DND-41 (cell line): ENCODE measurements at regions not wholly inside any gene's neighbourhood (a gene's known extent, or its start where the extent isn't known, plus 50 kb on each side); places are given as distances from the start of the nearest gene placed in this dataset.

Experiments used
- ATAC-seq: fragments of 200-7000 bp; cut with Tn5 transposase; 3 replicates; pipeline ENCODE4 v1.9.1; 2021; ENCODE audit warnings: low read depth; ENCODE audit not compliant: insufficient read depth
- DNase-seq: peaks from one replicate; pipeline ENCODE4 v3.0.0-alpha.2; 2020
- H2AFZ ChIP-seq: 2 replicates; pipeline ENCODE4 v1.6.0; 2012; ENCODE audit warnings: low read depth, low read length
- H3K27ac ChIP-seq: 2 replicates; pipeline ENCODE4 v1.5.1; 2012; ENCODE audit warnings: low read length, inconsistent platforms
- H3K27me3 ChIP-seq: fragments of 200-600 bp; sonication (generic); 2 replicates; pipeline ENCODE4 v1.6.0; 2012; ENCODE audit warnings: low read length, mild to moderate bottlenecking, inconsistent platforms; ENCODE audit not compliant: insufficient read depth, poor library complexity
- H3K36me3 ChIP-seq: 2 replicates; pipeline ENCODE4 v1.5.1; 2012; ENCODE audit warnings: low read length, inconsistent platforms; ENCODE audit not compliant: insufficient read depth
- H3K4me1 ChIP-seq: 2 replicates; pipeline ENCODE4 v1.5.1; 2012; ENCODE audit warnings: mild to moderate bottlenecking, low read length; ENCODE audit not compliant: insufficient read depth
- H3K4me2 ChIP-seq: 2 replicates; pipeline ENCODE4 v1.6.0; 2012; ENCODE audit warnings: mild to moderate bottlenecking, moderate library complexity, low read length, inconsistent platforms; ENCODE audit not compliant: insufficient read depth
- H3K4me3 ChIP-seq, 2 experiments: fragments of 200-600 bp in 1 of 2; shearing (Covaris generic) in 1 of 2; 2 replicates each; pipeline ENCODE4 v1.5.1; 2012 to 2016; ENCODE audit warnings: inconsistent platforms in 2 of 2, low read length in 2 of 2, mild to moderate bottlenecking in 2 of 2, low read depth in 1 of 2, moderate library complexity in 1 of 2
- H3K79me2 ChIP-seq: 2 replicates; pipeline ENCODE4 v1.6.0; 2012; ENCODE audit warnings: low read length, inconsistent platforms; ENCODE audit not compliant: insufficient read depth
- H3K9ac ChIP-seq: 2 replicates; pipeline ENCODE4 v1.6.0; 2012; ENCODE audit warnings: low read depth, mild to moderate bottlenecking, inconsistent platforms, low read length, moderate library complexity
- H3K9me3 ChIP-seq: 2 replicates; pipeline ENCODE4 v1.5.1; 2012; ENCODE audit warnings: low read length, moderate library complexity, mild to moderate bottlenecking, inconsistent platforms; ENCODE audit not compliant: insufficient read depth, severe bottlenecking
- H4K20me1 ChIP-seq: 2 replicates; pipeline ENCODE4 v1.6.0; 2012; ENCODE audit warnings: low read length; ENCODE audit not compliant: insufficient read depth
- EZH2 ChIP-seq: IDR thresholded peaks from 3 replicates; pipeline ENCODE4 v1.6.1; 2012; ENCODE audit warnings: borderline replicate concordance, low read depth, mild to moderate bottlenecking, moderate library complexity, low read length, inconsistent platforms; ENCODE audit not compliant: severe bottlenecking
- TF ChIP-seq, protein P1 (sequence below): IDR thresholded peaks from 2 replicates; pipeline ENCODE4 v1.5.1; 2012; ENCODE audit warnings: borderline replicate concordance, low read length, moderate library complexity, mild to moderate bottlenecking; ENCODE audit not compliant: poor library complexity, severe bottlenecking; ENCODE audit errors: extremely low read depth

DNA sequence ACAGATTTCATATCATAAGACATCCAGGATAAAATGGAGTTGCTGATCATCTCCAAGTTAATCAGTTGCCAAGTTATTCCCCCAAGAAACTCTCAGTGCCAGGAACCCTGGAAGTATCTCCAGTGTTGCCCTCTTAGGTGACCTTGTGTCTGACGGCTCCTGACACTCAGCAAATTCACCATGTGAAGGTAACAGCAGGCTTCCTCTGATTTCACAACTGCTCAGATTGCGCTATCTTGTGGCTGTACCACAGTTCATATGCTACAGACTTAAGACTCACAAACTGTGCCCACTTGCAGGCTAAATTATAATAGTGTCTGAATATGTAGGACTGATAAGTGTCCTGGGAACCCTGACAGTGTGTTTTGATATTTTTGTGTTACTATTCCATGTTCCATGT, 186.6 kb upstream of the OPRM1 start:
- H3K9ac ChIP-seq, result no peak overlapping the region
- H3K4me2 ChIP-seq, result no peak overlapping the region
- no peaks in the 10 kb centered on the region for H4K20me1 ChIP-seq
- H3K27me3 ChIP-seq, result no peaks in the 10 kb centered on the region
- TF ChIP-seq, protein P1, sequence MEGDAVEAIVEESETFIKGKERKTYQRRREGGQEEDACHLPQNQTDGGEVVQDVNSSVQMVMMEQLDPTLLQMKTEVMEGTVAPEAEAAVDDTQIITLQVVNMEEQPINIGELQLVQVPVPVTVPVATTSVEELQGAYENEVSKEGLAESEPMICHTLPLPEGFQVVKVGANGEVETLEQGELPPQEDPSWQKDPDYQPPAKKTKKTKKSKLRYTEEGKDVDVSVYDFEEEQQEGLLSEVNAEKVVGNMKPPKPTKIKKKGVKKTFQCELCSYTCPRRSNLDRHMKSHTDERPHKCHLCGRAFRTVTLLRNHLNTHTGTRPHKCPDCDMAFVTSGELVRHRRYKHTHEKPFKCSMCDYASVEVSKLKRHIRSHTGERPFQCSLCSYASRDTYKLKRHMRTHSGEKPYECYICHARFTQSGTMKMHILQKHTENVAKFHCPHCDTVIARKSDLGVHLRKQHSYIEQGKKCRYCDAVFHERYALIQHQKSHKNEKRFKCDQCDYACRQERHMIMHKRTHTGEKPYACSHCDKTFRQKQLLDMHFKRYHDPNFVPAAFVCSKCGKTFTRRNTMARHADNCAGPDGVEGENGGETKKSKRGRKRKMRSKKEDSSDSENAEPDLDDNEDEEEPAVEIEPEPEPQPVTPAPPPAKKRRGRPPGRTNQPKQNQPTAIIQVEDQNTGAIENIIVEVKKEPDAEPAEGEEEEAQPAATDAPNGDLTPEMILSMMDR, result no peak
- TF ChIP-seq EZH2, result no peak
- no peak overlapping the region for H2AFZ ChIP-seq
- no peak overlapping the region for H3K4me3 ChIP-seq
- H3K36me3 ChIP-seq, result no peaks in the 10 kb centered on the region
- H3K9me3 ChIP-seq, result no peaks in the 10 kb centered on the region
- DNase-seq, result no peak
- no peak for ATAC-seq
- H3K27ac ChIP-seq, result no peak overlapping the region
- H3K4me1 ChIP-seq, result no peaks in the 10 kb centered on the region
- no peaks in the 10 kb centered on the region for H3K79me2 ChIP-seq

DNA sequence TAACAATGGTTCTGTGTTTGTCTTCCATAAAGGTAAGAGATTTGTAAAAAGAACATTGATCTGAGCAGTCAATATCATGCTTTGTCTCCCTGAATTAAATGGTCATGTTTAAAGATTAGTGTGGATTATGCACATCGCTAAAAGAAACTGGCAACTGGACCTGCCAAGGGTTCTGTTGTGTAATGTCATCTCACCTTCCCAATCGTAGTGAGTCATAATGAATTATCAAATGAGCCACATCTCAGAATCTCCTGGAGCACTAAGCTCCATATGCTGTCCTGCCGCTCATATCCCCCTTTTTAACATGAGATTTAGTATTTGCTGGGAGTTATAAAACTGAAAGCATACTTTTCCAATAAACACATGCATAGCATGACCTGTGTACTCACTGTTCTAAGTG, 187.0 kb upstream of the OPRM1 start:
- DNase-seq (no peak), ATAC-seq (no peak)
- TF ChIP-seq, protein P1, result no peak
- TF ChIP-seq EZH2, result no peak
- Histone ChIP-seq H3K9me3 (no peaks in the 10 kb centered on the region), H3K36me3 (no peaks in the 10 kb centered on the region), H3K27me3 (no peaks in the 10 kb centered on the region), H3K79me2 (no peaks in the 10 kb centered on the region), H4K20me1 (no peaks in the 10 kb centered on the region), H3K4me2 (no peak overlapping the region), H3K27ac (no peak overlapping the region), H2AFZ (no peak overlapping the region), H3K4me1 (no peaks in the 10 kb centered on the region), H3K4me3 (no peak overlapping the region), H3K9ac (no peak overlapping the region)

DNA sequence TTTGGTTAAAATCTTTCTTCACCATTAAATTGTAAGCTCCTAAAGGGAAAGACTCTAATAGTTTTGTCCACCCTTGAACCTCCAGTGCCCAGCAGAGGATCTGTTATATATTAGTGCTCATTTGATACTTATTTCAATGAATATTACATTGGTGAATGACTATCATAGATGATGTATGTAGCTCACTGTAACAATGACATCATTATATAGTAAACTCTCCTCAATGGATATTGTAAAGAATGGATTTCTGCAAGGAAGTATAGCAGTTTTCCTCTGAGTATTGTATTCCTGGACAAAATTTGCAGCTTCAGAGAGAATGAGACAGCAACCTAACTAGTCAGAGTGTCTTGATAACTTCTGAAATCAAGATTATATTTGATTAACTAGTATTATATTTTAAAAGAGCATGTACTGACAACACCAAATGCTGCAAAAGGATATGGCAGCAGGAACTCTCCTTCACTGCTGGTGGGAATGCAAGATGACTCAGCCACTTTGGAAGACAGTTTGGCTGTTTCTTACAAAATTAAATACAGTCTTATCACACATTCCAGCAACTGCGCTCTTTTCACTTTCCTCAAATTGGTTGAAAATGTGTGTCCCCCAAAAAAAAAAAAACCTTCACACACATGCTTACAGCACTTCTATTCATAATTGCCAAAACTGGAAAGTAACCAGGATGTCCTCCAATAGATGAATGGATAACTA, 189.8 kb upstream of the OPRM1 start:
- no peaks in the 10 kb centered on the region for H4K20me1 ChIP-seq
- H3K36me3 ChIP-seq, result no peaks in the 10 kb centered on the region
- no peak overlapping the region for H3K27ac ChIP-seq
- TF ChIP-seq, protein P1, result no peak
- no peak for TF ChIP-seq EZH2
- no peaks in the 10 kb centered on the region for H3K4me1 ChIP-seq
- H3K27me3 ChIP-seq, result no peaks in the 10 kb centered on the region
- no peaks in the 10 kb centered on the region for H3K79me2 ChIP-seq
- H3K9me3 ChIP-seq, result no peaks in the 10 kb centered on the region
- H3K4me2 ChIP-seq, result no peak overlapping the region
- DNase-seq (no peak), ATAC-seq (no peak)
- no peak overlapping the region for H2AFZ ChIP-seq
- no peak overlapping the region for H3K4me3 ChIP-seq
- no peak overlapping the region for H3K9ac ChIP-seq
